CD14-positive monocyte (primary cell): ENCODE measurements at regions not wholly inside any gene's neighbourhood (a gene's known extent, or its start where the extent isn't known, plus 50 kb on each side); places are given as distances from the start of the nearest gene placed in this dataset.
"Not testable (repeated sequence)": the region's sequence is repeated elsewhere in the genome, so short reads cannot be mapped to it uniquely, and the experiment has no call there.

ENCODE experiments used
- DNase-seq, 3 donors: peaks; one replicate each; pipeline ENCODE4 v3.0.0-alpha.2; 2011 to 2022
- H2AFZ ChIP-seq: 2 replicates; pipeline ENCODE4 v1.6.0; 2012; ENCODE audit warnings: mild to moderate bottlenecking, low read depth, low read length, inconsistent platforms; ENCODE audit not compliant: insufficient read depth, poor library complexity, severe bottlenecking
- H3K27ac ChIP-seq, 2 donors: 1 replicate in 1 of 2; 2 replicates in 1 of 2; pipeline ENCODE4 v1.5.1; 2012 to 2013; ENCODE audit warnings: low read length in 2 of 2, control low read depth in 1 of 2, inconsistent platforms in 1 of 2, low read depth in 1 of 2, mild to moderate bottlenecking in 1 of 2
- H3K27me3 ChIP-seq, 2 donors: one replicate each; pipeline versions ENCODE4 v1.6.0 to v1.6.1; 2011 to 2013; ENCODE audit warnings: low read length in 2 of 2; ENCODE audit not compliant: control insufficient read depth in 2 of 2, insufficient read depth in 2 of 2
- H3K36me3 ChIP-seq, 2 donors: replicated peaks in 1 of 2; 1 replicate in 1 of 2; 2 replicates in 1 of 2; pipeline versions ENCODE4 v1.5.1 to v1.6.1; 2012 to 2013; ENCODE audit warnings: low read length in 2 of 2, control low read depth in 1 of 2, inconsistent platforms in 1 of 2, mild to moderate bottlenecking in 1 of 2; ENCODE audit not compliant: insufficient read depth in 2 of 2, control insufficient read depth in 1 of 2
- H3K4me1 ChIP-seq, 2 donors: 1 replicate in 1 of 2; 2 replicates in 1 of 2; pipeline versions ENCODE4 v1.5.1 to v1.6.1; 2012 to 2013; ENCODE audit warnings: low read length in 2 of 2, control low read depth in 1 of 2, inconsistent platforms in 1 of 2, mild to moderate bottlenecking in 1 of 2, moderate library complexity in 1 of 2; ENCODE audit not compliant: insufficient read depth in 2 of 2, control insufficient read depth in 1 of 2
- H3K4me2 ChIP-seq: replicated peaks from 2 replicates; pipeline ENCODE3; 2012; ENCODE audit warnings: low read length, moderate library complexity, mild to moderate bottlenecking; ENCODE audit not compliant: poor library complexity, severe bottlenecking; ENCODE audit errors: extremely low read depth
- H3K4me3 ChIP-seq, 3 experiments: fragments of 200-600 bp in 1 of 3; sonication (generic) in 1 of 3; replicated peaks in 1 of 3; 1 replicate in 2 of 3; 2 replicates in 1 of 3; pipeline ENCODE4 v1.5.1; 2011 to 2013; ENCODE audit warnings: low read length in 3 of 3, mild to moderate bottlenecking in 3 of 3, control low read depth in 2 of 3, low read depth in 2 of 3, inconsistent platforms in 1 of 3, moderate library complexity in 1 of 3
- H3K79me2 ChIP-seq: 2 replicates; pipeline ENCODE4 v1.6.0; 2012; ENCODE audit warnings: mild to moderate bottlenecking, control low read depth, inconsistent platforms, low read length, moderate library complexity; ENCODE audit not compliant: insufficient read depth
- H3K9ac ChIP-seq: 2 replicates; pipeline ENCODE4 v1.6.0; 2017; ENCODE audit warnings: low read length, mild to moderate bottlenecking; ENCODE audit not compliant: insufficient read depth, poor library complexity, severe bottlenecking
- H3K9me3 ChIP-seq, 2 donors: replicated peaks in 1 of 2; 1 replicate in 1 of 2; 2 replicates in 1 of 2; pipeline versions ENCODE4 v1.5.1 to v1.6.1; 2012 to 2013; ENCODE audit warnings: low read length in 2 of 2, control low read depth in 1 of 2; ENCODE audit not compliant: control insufficient read depth in 1 of 2, insufficient read depth in 1 of 2
- H4K20me1 ChIP-seq: 2 replicates; pipeline ENCODE4 v1.6.0; 2012; ENCODE audit warnings: mild to moderate bottlenecking, low read length, control low read depth, moderate library complexity; ENCODE audit not compliant: insufficient read depth
- H3K27ac Mint-ChIP-seq, 7 donors: one replicate each; pipeline ENCODE4 v1.8.0; 2020; ENCODE audit warnings: mild to moderate bottlenecking in 7 of 7, mixed read lengths in 7 of 7, moderate library complexity in 6 of 7, inconsistent platforms in 2 of 7
- H3K27me3 Mint-ChIP-seq, 3 donors: one replicate each; pipeline ENCODE4 v1.8.0; 2021 to 2022; ENCODE audit warnings: low read depth in 3 of 3, mild to moderate bottlenecking in 3 of 3, mixed read lengths in 3 of 3, moderate library complexity in 3 of 3, inconsistent platforms in 1 of 3
- H3K36me3 Mint-ChIP-seq, 2 donors: one replicate each; pipeline ENCODE4 v1.8.0; 2020; ENCODE audit warnings: mixed read lengths in 2 of 2, inconsistent platforms in 1 of 2, mild to moderate bottlenecking in 1 of 2
- H3K4me1 Mint-ChIP-seq: one replicate; pipeline ENCODE4 v1.8.0; 2020; ENCODE audit warnings: mild to moderate bottlenecking, mixed read lengths
- H3K4me3 Mint-ChIP-seq, 2 donors: one replicate each; pipeline ENCODE4 v1.8.0; 2020; ENCODE audit warnings: mild to moderate bottlenecking in 2 of 2, mixed read lengths in 2 of 2, moderate library complexity in 1 of 2
- H3K9me3 Mint-ChIP-seq, 7 donors: one replicate each; pipeline ENCODE4 v1.8.0; 2020 to 2022; ENCODE audit warnings: mixed read lengths in 7 of 7, mild to moderate bottlenecking in 6 of 7, moderate library complexity in 6 of 7, inconsistent platforms in 2 of 7
- WGBS: methylation state at CpG from one replicate; pipeline ENCODE4 v1.1.5; 2013; ENCODE audit warnings: missing lambda C conversion rate; ENCODE audit not compliant: insufficient coverage; 5-methylcytosine and 5-hydroxymethylcytosine counted together
- intact Hi-C, 2 donors: fragments of 100-400 bp; cut with micrococcal nuclease; formaldehyde crosslinking; loops; one replicate each; pipeline versions ENCODE4 v1.15.0 to v1.15.1; 2023
- TF ChIP-seq, protein P1 (sequence below): fragments of 200-600 bp; IDR thresholded peaks from one replicate; pipeline ENCODE4 v1.8.0; 2022; ENCODE audit warnings: antibody characterized with exemption, mild to moderate bottlenecking

DNA sequence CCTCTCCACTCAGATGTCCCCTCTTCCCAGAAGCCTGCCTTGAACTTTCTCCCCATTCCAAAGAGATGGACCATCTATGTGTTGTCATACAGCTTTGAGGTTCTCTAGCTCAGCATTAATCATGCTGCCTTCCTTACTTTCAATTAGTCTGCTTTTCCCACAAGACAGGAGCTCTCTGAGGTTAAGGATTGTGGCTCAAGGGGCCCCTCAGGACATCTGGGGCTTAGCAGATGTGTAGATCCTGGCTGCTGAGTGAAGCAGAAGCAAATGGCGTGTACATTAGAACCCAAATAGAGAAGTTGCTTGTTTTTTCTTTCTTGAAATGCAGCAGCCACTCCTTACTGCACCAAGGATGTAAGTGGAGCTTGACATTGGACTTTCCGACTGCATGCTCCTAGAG is 330.5 kb upstream of the TNRC6C start:
- peaks cover 4% of the 10 kb centered on the region for H3K4me1 Mint-ChIP-seq
- no peak overlapping the region for H3K27ac Mint-ChIP-seq
- Histone ChIP-seq H3K9me3 (peaks cover 0 to 8% of the 10 kb centered on the region in 2 donors), H2AFZ (no peak overlapping the region), H3K27ac (no peak overlapping the region), H4K20me1 (no peaks in the 10 kb centered on the region), H3K4me3 (no peak overlapping the region), H3K9ac (no peak overlapping the region), H3K36me3 (no peaks in the 10 kb centered on the region), H3K4me2 (no peak overlapping the region), H3K27me3 (no peaks in the 10 kb centered on the region), H3K4me1 (no peaks in the 10 kb centered on the region), H3K79me2 (no peaks in the 10 kb centered on the region)
- peaks cover 6 to 16% (median 9%) of the 10 kb centered on the region in 7 donors for H3K9me3 Mint-ChIP-seq
- H3K4me3 Mint-ChIP-seq = no peak overlapping the region
- H3K36me3 Mint-ChIP-seq = no peaks in the 10 kb centered on the region
- DNase-seq = no peak
- no peaks in the 10 kb centered on the region for H3K27me3 Mint-ChIP-seq
- TF ChIP-seq, protein P1, sequence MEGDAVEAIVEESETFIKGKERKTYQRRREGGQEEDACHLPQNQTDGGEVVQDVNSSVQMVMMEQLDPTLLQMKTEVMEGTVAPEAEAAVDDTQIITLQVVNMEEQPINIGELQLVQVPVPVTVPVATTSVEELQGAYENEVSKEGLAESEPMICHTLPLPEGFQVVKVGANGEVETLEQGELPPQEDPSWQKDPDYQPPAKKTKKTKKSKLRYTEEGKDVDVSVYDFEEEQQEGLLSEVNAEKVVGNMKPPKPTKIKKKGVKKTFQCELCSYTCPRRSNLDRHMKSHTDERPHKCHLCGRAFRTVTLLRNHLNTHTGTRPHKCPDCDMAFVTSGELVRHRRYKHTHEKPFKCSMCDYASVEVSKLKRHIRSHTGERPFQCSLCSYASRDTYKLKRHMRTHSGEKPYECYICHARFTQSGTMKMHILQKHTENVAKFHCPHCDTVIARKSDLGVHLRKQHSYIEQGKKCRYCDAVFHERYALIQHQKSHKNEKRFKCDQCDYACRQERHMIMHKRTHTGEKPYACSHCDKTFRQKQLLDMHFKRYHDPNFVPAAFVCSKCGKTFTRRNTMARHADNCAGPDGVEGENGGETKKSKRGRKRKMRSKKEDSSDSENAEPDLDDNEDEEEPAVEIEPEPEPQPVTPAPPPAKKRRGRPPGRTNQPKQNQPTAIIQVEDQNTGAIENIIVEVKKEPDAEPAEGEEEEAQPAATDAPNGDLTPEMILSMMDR = no peak
- 0% methylated on average over 1 of the region's 2 CpGs for WGBS
- intact Hi-C loops = no loop called here

- H3K27ac Mint-ChIP-seq, H3K4me1 ChIP-seq, H3K9ac ChIP-seq, H3K27ac ChIP-seq, H3K27me3 ChIP-seq, H3K79me2 ChIP-seq, H3K27me3 Mint-ChIP-seq, DNase-seq, H3K36me3 ChIP-seq, H3K36me3 Mint-ChIP-seq, H3K4me1 Mint-ChIP-seq, H3K9me3 ChIP-seq, intact Hi-C loops, H2AFZ ChIP-seq, H4K20me1 ChIP-seq, H3K4me2 ChIP-seq, H3K4me3 Mint-ChIP-seq, H3K4me3 ChIP-seq: not testable (repeated sequence)
- WGBS = no CpG with 5 or more reads among the region's 2 CpGs
- peaks cover 6 to 14% (median 9%) of the 10 kb centered on the region in 7 donors for H3K9me3 Mint-ChIP-seq
Measured at GRCh38 chr17:77629284-77629683, 329.2 kb upstream of the TNRC6C start.
